ENCODE measurements at regions not wholly inside any gene's neighbourhood (a gene's known extent, or its start where the extent isn't known, plus 50 kb on each side); places are given as distances from the start of the nearest gene placed in this dataset.
"Not testable (repeated sequence)": the region's sequence is repeated elsewhere in the genome, so short reads cannot be mapped to it uniquely, and the experiment has no call there.

DNA sequence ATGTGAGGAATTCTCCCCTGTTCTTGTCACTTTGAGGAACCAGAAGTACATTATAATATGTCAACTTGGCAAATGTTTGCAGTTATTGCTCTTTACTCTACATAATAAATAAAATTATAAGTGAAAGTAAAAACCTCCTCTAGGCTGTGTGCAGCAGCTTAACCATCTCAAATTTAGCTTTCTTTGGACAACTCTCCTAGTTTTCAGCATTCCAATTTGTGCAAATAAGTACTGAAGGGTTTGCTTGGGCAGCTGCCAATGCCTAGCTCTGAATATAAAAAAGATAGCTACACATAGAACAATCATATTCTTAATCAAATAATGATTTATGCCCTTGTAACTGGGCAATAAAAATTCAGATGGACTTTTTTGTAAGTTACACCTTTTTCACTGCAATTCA is 82.5 kb downstream of the GASK1B start:
- no peak for DNase-seq (ENCODE audit: low read depth, low spot score)
- TF ChIP-seq FOXP2 (optimal IDR thresholded peaks at IDR 0.05; ENCODE audit: control extremely low read depth, extremely low read length, insufficient read depth) (no peak), EZH2 (IDR thresholded peaks at IDR 0.05) (no peak), POLR2AphosphoS5 (IDR thresholded peaks at IDR 0.05; ENCODE audit: borderline replicate concordance, low read depth, low read length) (no peak)
- H3K9ac ChIP-seq (ENCODE audit: insufficient read length), result no peak overlapping the region
- no peaks in the 10 kb centered on the region for H3K9me3 ChIP-seq (ENCODE audit: low read depth, low read length)
- H3K36me3 ChIP-seq (ENCODE audit: insufficient read depth, low read length), result no peaks in the 10 kb centered on the region
- H3K27ac ChIP-seq, result no peak overlapping the region
- H3K4me3 ChIP-seq, result no peak overlapping the region

DNA sequence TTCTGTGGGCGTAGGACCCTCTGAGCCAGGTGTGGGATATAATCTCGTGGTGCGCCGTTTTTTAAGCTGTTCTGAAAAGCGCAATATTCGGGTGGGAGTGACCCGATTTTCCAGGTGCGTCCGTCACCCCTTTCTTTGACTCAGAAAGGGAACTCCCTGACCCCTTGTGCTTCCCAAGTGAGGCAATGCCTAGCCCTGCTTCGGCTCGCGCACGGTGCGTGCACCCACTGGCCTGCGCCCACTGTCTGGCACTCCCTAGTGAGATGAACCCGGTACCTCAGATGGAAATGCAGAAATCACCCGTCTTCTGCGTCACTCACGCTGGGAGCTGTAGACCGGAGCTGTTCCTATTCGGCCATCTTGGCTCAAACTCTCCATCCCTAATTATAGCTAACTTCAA is 82.9 kb downstream of the GASK1B start:
- not testable (repeated sequence) for H3K27ac ChIP-seq; DNase-seq (ENCODE audit: low read depth, low spot score); H3K4me3 ChIP-seq

DNA sequence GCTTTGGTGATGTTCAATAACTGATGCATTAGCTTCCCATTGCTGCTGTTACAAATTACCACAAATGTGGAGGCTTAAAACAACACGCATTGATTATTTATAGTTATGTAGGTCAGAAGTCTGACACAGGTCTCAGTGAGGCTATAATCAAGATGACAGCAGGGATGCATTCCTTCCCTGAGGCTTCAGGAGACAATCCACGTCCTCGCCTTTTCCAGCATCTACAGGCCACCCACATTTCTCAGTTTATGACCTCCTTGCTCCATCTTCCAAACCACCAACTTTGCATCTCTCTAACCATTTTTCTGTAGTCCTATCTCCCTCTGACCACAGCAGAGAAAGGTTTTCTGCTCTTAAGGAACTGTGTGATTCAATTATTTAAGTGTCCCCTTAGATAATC is 92.5 kb downstream of the GASK1B start:
- no peak for TF ChIP-seq FOXP2 (optimal IDR thresholded peaks at IDR 0.05; ENCODE audit: control extremely low read depth, extremely low read length, insufficient read depth)
- TF ChIP-seq EZH2 (IDR thresholded peaks at IDR 0.05), result no peak
- TF ChIP-seq POLR2AphosphoS5 (IDR thresholded peaks at IDR 0.05; ENCODE audit: borderline replicate concordance, low read depth, low read length), result no peak
- H3K27ac ChIP-seq, result no peak overlapping the region
- H3K9me3 ChIP-seq (ENCODE audit: low read depth, low read length), result no peaks in the 10 kb centered on the region
- DNase-seq (ENCODE audit: low read depth, low spot score), result no peak
- H3K36me3 ChIP-seq (ENCODE audit: insufficient read depth, low read length), result no peaks in the 10 kb centered on the region
- H3K4me3 ChIP-seq, result no peak overlapping the region
- no peak overlapping the region for H3K9ac ChIP-seq (ENCODE audit: insufficient read length)

More for the DNA sequence above, 82.9 kb downstream of the GASK1B start:
- H3K9me3 ChIP-seq (ENCODE audit: low read depth, low read length); H3K9ac ChIP-seq (ENCODE audit: insufficient read length); H3K36me3 ChIP-seq (ENCODE audit: insufficient read depth, low read length): not testable (repeated sequence)

DNA sequence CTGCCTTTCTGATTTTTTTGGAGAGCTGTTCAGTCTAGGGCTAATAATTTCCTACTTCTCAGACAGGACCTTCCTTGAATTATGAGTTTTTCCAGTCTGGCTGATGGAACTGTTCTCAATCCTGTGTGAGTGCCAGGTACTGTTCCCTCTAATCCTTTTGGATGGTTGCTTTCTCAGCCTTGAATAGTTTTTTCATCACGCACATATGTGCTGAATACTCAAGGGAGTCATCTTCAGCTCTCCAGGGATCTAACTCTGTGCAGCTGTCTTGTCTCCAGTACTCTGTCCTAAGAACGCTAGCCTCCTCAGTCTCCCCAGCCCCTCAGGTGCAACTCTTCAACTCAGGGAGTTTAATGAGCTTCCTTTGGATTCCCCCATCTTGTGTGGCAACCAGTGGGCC is 93.2 kb downstream of the GASK1B start:
- Histone ChIP-seq H3K36me3 (ENCODE audit: insufficient read depth, low read length) (no peaks in the 10 kb centered on the region), H3K27ac (no peak overlapping the region), H3K9me3 (ENCODE audit: low read depth, low read length) (no peaks in the 10 kb centered on the region), H3K4me3 (no peak overlapping the region), H3K9ac (ENCODE audit: insufficient read length) (no peak overlapping the region)
- no peak for DNase-seq (ENCODE audit: low read depth, low spot score)
- TF ChIP-seq FOXP2 (optimal IDR thresholded peaks at IDR 0.05; ENCODE audit: control extremely low read depth, extremely low read length, insufficient read depth), result no peak
- TF ChIP-seq EZH2 (IDR thresholded peaks at IDR 0.05), result no peak
- no peak for TF ChIP-seq POLR2AphosphoS5 (IDR thresholded peaks at IDR 0.05; ENCODE audit: borderline replicate concordance, low read depth, low read length)

DNA sequence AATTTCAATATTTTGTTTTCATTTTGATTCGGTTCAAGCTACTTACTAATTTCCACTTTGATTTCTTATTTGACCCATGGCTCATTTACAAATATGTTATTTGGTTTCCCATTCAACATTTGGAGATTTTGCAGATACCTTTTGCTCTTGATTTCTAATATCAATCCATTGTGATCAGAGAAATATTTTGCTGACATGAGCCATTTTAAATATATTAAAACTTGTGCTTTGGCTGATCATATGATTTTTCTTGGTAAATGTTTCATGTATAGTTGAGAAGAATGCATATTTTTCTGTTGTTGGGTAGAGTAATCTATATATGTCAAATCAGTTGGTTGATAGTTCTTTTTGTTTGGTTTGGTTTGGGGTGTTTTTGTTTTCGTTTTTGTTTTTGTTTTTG is 95.0 kb downstream of the GASK1B start:
- Histone ChIP-seq H3K9me3 (ENCODE audit: low read depth, low read length) (no peaks in the 10 kb centered on the region), H3K4me3 (no peak overlapping the region), H3K9ac (ENCODE audit: insufficient read length) (no peak overlapping the region), H3K27ac (no peak overlapping the region), H3K36me3 (ENCODE audit: insufficient read depth, low read length) (no peaks in the 10 kb centered on the region)
- TF ChIP-seq EZH2 (IDR thresholded peaks at IDR 0.05) (no peak), FOXP2 (optimal IDR thresholded peaks at IDR 0.05; ENCODE audit: control extremely low read depth, extremely low read length, insufficient read depth) (no peak), POLR2AphosphoS5 (IDR thresholded peaks at IDR 0.05; ENCODE audit: borderline replicate concordance, low read depth, low read length) (no peak)
- DNase-seq (ENCODE audit: low read depth, low spot score), result no peak

DNA sequence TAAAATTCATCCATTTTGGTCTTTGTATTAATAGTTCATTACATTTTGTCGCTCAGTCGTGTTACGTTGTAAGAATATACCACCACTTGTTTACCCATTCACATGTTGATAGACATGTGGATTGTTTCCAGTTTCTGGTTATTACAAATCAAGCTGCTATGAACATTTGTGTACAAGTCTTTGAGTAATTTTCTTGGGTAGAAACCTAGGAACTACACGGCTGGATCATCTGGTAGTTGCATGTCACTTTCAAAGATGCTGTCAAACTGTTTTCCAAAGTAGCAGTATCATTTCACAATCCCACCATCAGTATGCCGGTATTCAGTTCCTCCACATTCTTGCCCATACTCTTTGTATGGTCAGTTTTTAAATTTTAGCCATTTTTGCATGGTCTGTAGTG is 98.0 kb downstream of the GASK1B start:
- no peak overlapping the region for H3K4me3 ChIP-seq
- H3K9ac ChIP-seq (ENCODE audit: insufficient read length), result no peak overlapping the region
- no peaks in the 10 kb centered on the region for H3K9me3 ChIP-seq (ENCODE audit: low read depth, low read length)
- TF ChIP-seq EZH2 (IDR thresholded peaks at IDR 0.05) (no peak), POLR2AphosphoS5 (IDR thresholded peaks at IDR 0.05; ENCODE audit: borderline replicate concordance, low read depth, low read length) (no peak), FOXP2 (optimal IDR thresholded peaks at IDR 0.05; ENCODE audit: control extremely low read depth, extremely low read length, insufficient read depth) (no peak)
- no peak for DNase-seq (ENCODE audit: low read depth, low spot score)
- no peak overlapping the region for H3K27ac ChIP-seq
- H3K36me3 ChIP-seq (ENCODE audit: insufficient read depth, low read length), result no peaks in the 10 kb centered on the region

DNA sequence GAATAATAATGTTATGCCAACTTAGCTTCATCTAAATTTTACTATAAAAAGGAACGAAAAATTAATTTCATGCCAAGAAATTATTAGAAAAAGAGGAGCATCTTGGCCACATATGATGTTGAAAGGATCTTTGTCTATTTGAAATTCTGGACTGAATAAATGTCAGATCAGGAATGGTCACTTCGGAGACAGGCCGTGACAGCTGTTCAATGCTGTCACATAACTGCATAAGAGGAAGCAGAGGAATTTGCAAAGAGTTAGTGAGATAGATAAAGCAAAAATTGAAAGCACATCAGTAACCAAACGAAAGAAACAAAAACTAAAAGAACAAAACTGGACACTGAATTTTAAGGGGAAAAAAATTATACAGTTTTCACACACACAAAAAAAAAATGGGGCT is 100.9 kb downstream of the GASK1B start:
- Histone ChIP-seq H3K36me3 (ENCODE audit: insufficient read depth, low read length) (no peaks in the 10 kb centered on the region), H3K9me3 (ENCODE audit: low read depth, low read length) (no peaks in the 10 kb centered on the region), H3K4me3 (no peak overlapping the region), H3K27ac (no peak overlapping the region), H3K9ac (ENCODE audit: insufficient read length) (no peak overlapping the region)
- TF ChIP-seq POLR2AphosphoS5 (IDR thresholded peaks at IDR 0.05; ENCODE audit: borderline replicate concordance, low read depth, low read length), result no peak
- DNase-seq (ENCODE audit: low read depth, low spot score), result no peak

DNA sequence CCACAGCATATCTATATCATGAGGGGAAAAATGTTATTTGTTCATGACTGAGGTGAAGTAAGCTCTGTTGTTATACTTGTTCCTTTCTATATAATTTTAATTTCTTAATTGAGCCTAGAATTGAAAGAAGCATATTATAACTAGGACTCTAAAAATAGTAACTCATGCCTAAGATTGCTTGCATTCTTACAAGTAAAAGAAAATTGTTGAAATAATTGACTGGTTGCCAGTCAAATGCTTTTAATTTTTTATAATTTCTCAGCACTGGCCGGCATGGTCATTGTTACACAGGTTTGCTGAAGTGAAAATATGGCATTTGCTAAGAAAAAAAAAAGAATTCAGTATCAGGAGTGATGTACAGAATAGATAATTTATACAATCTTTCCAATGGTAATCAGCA is 104.8 kb downstream of the GASK1B start:
- Histone ChIP-seq H3K36me3 (ENCODE audit: insufficient read depth, low read length) (no peaks in the 10 kb centered on the region), H3K9ac (ENCODE audit: insufficient read length) (no peak overlapping the region), H3K4me3 (no peak overlapping the region), H3K27ac (no peak overlapping the region), H3K9me3 (ENCODE audit: low read depth, low read length) (no peaks in the 10 kb centered on the region)
- DNase-seq (ENCODE audit: low read depth, low spot score), result no peak
- TF ChIP-seq FOXP2 (optimal IDR thresholded peaks at IDR 0.05; ENCODE audit: control extremely low read depth, extremely low read length, insufficient read depth) (no peak), EZH2 (IDR thresholded peaks at IDR 0.05) (no peak), POLR2AphosphoS5 (IDR thresholded peaks at IDR 0.05; ENCODE audit: borderline replicate concordance, low read depth, low read length) (no peak)

DNA sequence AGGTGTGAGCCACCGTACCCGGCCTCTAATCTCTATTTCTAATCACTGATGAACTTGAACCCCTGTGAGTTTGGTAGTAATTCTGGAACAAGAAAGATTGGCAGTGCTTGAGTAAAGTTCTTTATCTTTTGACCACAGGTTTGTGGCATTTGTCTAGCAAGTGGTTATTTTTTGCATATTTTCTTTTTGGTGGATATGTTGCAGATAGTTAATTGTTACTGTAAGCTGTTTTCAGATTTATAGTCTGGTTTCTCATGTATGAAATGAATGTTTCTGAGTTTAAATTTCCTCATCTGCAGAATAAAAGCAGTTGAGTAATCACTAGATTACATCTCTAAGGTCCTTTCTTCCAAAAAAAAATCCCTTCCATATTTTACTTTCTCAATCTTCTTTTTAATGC is 105.2 kb downstream of the GASK1B start:
- no peak for DNase-seq (ENCODE audit: low read depth, low spot score)
- Histone ChIP-seq H3K36me3 (ENCODE audit: insufficient read depth, low read length) (no peaks in the 10 kb centered on the region), H3K27ac (no peak overlapping the region), H3K4me3 (no peak overlapping the region), H3K9me3 (ENCODE audit: low read depth, low read length) (no peaks in the 10 kb centered on the region), H3K9ac (ENCODE audit: insufficient read length) (no peak overlapping the region)
- TF ChIP-seq EZH2 (IDR thresholded peaks at IDR 0.05) (no peak), FOXP2 (optimal IDR thresholded peaks at IDR 0.05; ENCODE audit: control extremely low read depth, extremely low read length, insufficient read depth) (no peak)

Data from SK-N-MC (cell line).